ENCODE measurements at regions not wholly inside any gene's neighbourhood (a gene's known extent, or its start where the extent isn't known, plus 50 kb on each side); places are given as distances from the start of the nearest gene placed in this dataset.

DNA sequence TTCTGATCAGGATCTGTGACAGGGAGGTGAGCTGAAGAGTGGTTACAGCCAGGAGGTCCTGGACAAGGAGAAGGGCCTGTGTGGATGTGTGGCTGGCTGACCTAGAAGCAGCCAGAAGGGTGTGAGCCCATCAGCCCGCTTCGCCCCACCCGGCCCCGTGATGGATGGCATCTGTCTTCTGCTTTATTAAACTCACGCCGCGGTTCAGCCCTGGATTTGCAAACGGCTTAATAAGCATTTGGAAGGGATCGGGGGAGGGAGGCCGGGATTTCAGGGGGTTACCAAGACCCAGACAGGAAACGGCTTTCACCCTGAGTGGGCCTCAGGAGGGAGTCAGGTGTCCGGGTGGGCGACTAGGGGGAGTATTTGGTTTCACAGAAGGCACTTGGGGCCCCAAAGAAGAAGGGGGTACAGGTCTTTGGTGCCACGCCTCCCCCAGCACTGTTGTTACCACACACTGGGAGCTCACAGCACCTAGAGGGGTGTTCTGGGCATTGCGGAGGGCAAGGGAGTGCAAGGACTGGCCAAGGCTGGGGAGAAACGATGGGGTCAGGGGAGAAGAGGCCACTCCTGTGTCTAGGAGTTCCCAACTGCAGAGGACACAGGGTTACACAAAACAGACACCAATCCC is 53.8 kb upstream of the FOXP4 start:
- TF ChIP-seq CTCF (IDR thresholded peaks at IDR 0.05; ENCODE audit: extremely low read depth in 1 of 2, insufficient read depth in 1 of 2, low read depth in 1 of 2, low read length in 2 of 2) (no peak), EZH2 (IDR thresholded peaks at IDR 0.05; ENCODE audit: borderline replicate concordance, low read depth, low read length, severe bottlenecking) (no peak), MAX (IDR thresholded peaks at IDR 0.05; ENCODE audit: insufficient read depth, insufficient read length) (no peak), JUN (IDR thresholded peaks at IDR 0.05; ENCODE audit: borderline replicate concordance, insufficient read depth, insufficient read length, low read depth) (no peak), GATA2 (IDR thresholded peaks at IDR 0.05; ENCODE audit: insufficient read depth, insufficient read length, low read depth, low read length) (no peak), MYC (IDR thresholded peaks at IDR 0.05; ENCODE audit: low read depth, low read length) (no peak), FOS (IDR thresholded peaks at IDR 0.05; ENCODE audit: borderline replicate concordance, insufficient read depth, low read length) (no peak), POLR2AphosphoS5 (IDR thresholded peaks at IDR 0.05; ENCODE audit: insufficient read depth, low read depth, low read length) (no peak), POLR2A (IDR thresholded peaks at IDR 0.05; ENCODE audit: low read depth, low read length) (no peak)
- CTCF ChIA-PET: no interaction called here
- H3K4me1 ChIP-seq (ENCODE audit: control insufficient read depth, extremely low read depth, insufficient read depth, low read length): no peaks in the 10 kb centered on the region
- H3K9ac ChIP-seq (replicated peaks; ENCODE audit: extremely low read depth, insufficient read depth, low read length): no peak overlapping the region
- no peaks in the 10 kb centered on the region for H3K79me2 ChIP-seq (ENCODE audit: control insufficient read depth, insufficient read depth, low read length)
- no peak overlapping the region for H3K4me3 ChIP-seq (replicated peaks in 1 of 3; ENCODE audit: insufficient read depth in 1 of 3, low read depth in 1 of 3, low read length in 3 of 3)
- H4K20me1 ChIP-seq (replicated peaks; ENCODE audit: control insufficient read depth, extremely low read depth, insufficient read depth, low read length): no peaks in the 10 kb centered on the region
- H3K27ac ChIP-seq (ENCODE audit: insufficient read depth, low read depth, low read length): no peak overlapping the region
- peaks cover 7 to 12% of the 10 kb centered on the region in 2 experiments for H3K27me3 ChIP-seq (ENCODE audit: control insufficient read depth in 2 of 2, insufficient read depth in 2 of 2, low read length in 2 of 2)
- no peaks in the 10 kb centered on the region for H3K9me1 ChIP-seq (replicated peaks; ENCODE audit: control insufficient read depth, extremely low read depth, insufficient read depth, low read length)
- POLR2A ChIA-PET: no interaction called here
- intact Hi-C loops (cut with micrococcal nuclease): no loop called here
- no peaks in the 10 kb centered on the region for H3K9me3 ChIP-seq (replicated peaks; ENCODE audit: control insufficient read depth, insufficient read depth, low read length)
- dilution Hi-C loops (cut with MboI; ENCODE audit: extremely low pct_ligation_motif_present, low sequenced_read_pairs): no loop called here
- no peaks in the 10 kb centered on the region for H3K36me3 ChIP-seq (ENCODE audit: control insufficient read depth in 2 of 2, extremely low read depth in 1 of 2, insufficient read depth in 2 of 2, low read length in 2 of 2)
- no peak overlapping the region for H2AFZ ChIP-seq (ENCODE audit: low read depth, low read length)
- DNase-seq (ENCODE audit: low read depth, low spot score) (no peak), FAIRE-seq (no peak)
- no peak overlapping the region for H3K4me2 ChIP-seq (ENCODE audit: insufficient read depth, low read length)
- no TSS peak for BruUV-seq (replicated peaks)
